ENCODE measurements at regions not wholly inside any gene's neighbourhood (a gene's known extent, or its start where the extent isn't known, plus 50 kb on each side); places are given as distances from the start of the nearest gene placed in this dataset.

- H3K4me3 ChIP-seq (ENCODE audit: low read depth in 1 of 2, low read length in 2 of 2), result no peak overlapping the region
- no peaks in the 10 kb centered on the region for H3K9me3 ChIP-seq (ENCODE audit: insufficient read depth, low read length, severe bottlenecking)
- ATAC-seq (ENCODE audit: insufficient read depth, low read depth) (no peak), DNase-seq (no peak)
- H3K9ac ChIP-seq (ENCODE audit: low read depth, low read length), result no peak overlapping the region
- no peaks in the 10 kb centered on the region for H3K27me3 ChIP-seq (ENCODE audit: insufficient read depth, low read length, poor library complexity)
- no peaks in the 10 kb centered on the region for H3K4me1 ChIP-seq (ENCODE audit: insufficient read depth, low read length)
- no peak overlapping the region for H3K27ac ChIP-seq (ENCODE audit: low read length)
- no peaks in the 10 kb centered on the region for H3K36me3 ChIP-seq (ENCODE audit: insufficient read depth, low read length)
- H4K20me1 ChIP-seq (ENCODE audit: insufficient read depth, low read length), result no peaks in the 10 kb centered on the region
- no peaks in the 10 kb centered on the region for H3K79me2 ChIP-seq (ENCODE audit: insufficient read depth, low read length)
- H3K4me2 ChIP-seq (ENCODE audit: insufficient read depth, low read length), result no peak overlapping the region
- TF ChIP-seq, protein P1, sequence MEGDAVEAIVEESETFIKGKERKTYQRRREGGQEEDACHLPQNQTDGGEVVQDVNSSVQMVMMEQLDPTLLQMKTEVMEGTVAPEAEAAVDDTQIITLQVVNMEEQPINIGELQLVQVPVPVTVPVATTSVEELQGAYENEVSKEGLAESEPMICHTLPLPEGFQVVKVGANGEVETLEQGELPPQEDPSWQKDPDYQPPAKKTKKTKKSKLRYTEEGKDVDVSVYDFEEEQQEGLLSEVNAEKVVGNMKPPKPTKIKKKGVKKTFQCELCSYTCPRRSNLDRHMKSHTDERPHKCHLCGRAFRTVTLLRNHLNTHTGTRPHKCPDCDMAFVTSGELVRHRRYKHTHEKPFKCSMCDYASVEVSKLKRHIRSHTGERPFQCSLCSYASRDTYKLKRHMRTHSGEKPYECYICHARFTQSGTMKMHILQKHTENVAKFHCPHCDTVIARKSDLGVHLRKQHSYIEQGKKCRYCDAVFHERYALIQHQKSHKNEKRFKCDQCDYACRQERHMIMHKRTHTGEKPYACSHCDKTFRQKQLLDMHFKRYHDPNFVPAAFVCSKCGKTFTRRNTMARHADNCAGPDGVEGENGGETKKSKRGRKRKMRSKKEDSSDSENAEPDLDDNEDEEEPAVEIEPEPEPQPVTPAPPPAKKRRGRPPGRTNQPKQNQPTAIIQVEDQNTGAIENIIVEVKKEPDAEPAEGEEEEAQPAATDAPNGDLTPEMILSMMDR (IDR thresholded peaks at IDR 0.05; ENCODE audit: borderline replicate concordance, extremely low read depth, low read length, poor library complexity, severe bottlenecking), result no peak
- no peak overlapping the region for H2AFZ ChIP-seq (ENCODE audit: low read depth, low read length)
Observed at GRCh38 chr5:58149746-58150145, 310.1 kb downstream of the PLK2 start.

DNA sequence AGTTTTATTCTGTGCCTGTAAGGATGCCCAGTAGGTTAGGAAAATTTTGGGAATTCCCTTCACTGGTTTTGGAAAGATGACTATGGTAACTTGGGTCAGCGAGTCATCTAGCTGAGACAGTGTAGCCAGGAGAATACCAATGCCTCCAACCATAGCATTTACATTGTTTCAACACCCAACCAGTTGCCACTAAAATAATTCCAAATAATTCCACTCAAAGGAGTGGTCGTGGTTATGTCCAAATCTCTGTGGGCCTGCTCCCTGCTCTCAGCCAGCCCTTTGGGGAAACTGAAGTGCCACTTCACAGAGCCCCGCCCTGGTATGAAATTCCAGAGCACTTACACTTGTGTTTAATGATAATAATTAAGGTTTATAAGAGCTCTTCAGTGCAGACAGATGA lies 310.5 kb downstream of the PLK2 start:
- H2AFZ ChIP-seq (ENCODE audit: low read depth, low read length), result no peak overlapping the region
- H3K27me3 ChIP-seq (ENCODE audit: insufficient read depth, low read length, poor library complexity), result no peaks in the 10 kb centered on the region
- no peaks in the 10 kb centered on the region for H4K20me1 ChIP-seq (ENCODE audit: insufficient read depth, low read length)
- TF ChIP-seq EZH2 (IDR thresholded peaks at IDR 0.05; ENCODE audit: borderline replicate concordance, low read depth, low read length, severe bottlenecking), result no peak
- TF ChIP-seq, protein P1 (IDR thresholded peaks at IDR 0.05; ENCODE audit: borderline replicate concordance, extremely low read depth, low read length, poor library complexity, severe bottlenecking), result no peak
- H3K9me3 ChIP-seq (ENCODE audit: insufficient read depth, low read length, severe bottlenecking), result no peaks in the 10 kb centered on the region
- H3K4me2 ChIP-seq (ENCODE audit: insufficient read depth, low read length), result no peak overlapping the region
- no peaks in the 10 kb centered on the region for H3K36me3 ChIP-seq (ENCODE audit: insufficient read depth, low read length)
- H3K79me2 ChIP-seq (ENCODE audit: insufficient read depth, low read length), result no peaks in the 10 kb centered on the region
- no peak overlapping the region for H3K27ac ChIP-seq (ENCODE audit: low read length)
- no peak overlapping the region for H3K4me3 ChIP-seq (ENCODE audit: low read depth in 1 of 2, low read length in 2 of 2)
- no peak for DNase-seq
- H3K4me1 ChIP-seq (ENCODE audit: insufficient read depth, low read length), result no peaks in the 10 kb centered on the region
- no peak for ATAC-seq (ENCODE audit: insufficient read depth, low read depth)
- H3K9ac ChIP-seq (ENCODE audit: low read depth, low read length), result no peak overlapping the region

DNA sequence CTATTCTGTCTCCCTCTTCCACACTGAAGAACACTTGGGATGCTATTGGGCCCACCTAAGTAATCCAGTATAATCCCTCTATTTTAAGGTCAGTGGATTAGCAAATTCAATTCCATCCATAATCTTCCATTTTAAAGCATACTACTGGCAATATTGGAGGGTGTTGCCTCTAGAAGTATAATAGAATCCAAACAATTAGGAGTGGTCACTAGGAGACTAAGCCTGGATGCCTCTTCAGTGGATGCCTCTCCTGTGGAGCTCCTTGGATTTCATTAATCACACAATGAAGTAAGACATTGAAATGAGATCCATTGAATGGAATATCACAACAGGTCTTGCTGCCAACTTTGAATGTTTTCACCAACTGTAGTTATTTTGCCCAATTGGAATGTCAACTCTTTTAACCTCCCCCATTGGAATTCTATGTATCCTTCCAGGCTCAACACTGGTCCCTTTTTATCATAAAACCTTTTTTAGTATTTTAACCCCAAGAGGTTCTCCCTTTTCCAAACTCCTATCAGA lies 311.6 kb downstream of the PLK2 start:
- Histone ChIP-seq H3K4me3 (ENCODE audit: low read depth in 1 of 2, low read length in 2 of 2) (no peak overlapping the region), H3K27ac (ENCODE audit: low read length) (no peak overlapping the region), H3K9ac (ENCODE audit: low read depth, low read length) (no peak overlapping the region), H4K20me1 (ENCODE audit: insufficient read depth, low read length) (no peaks in the 10 kb centered on the region), H3K27me3 (ENCODE audit: insufficient read depth, low read length, poor library complexity) (no peaks in the 10 kb centered on the region), H3K36me3 (ENCODE audit: insufficient read depth, low read length) (no peaks in the 10 kb centered on the region), H2AFZ (ENCODE audit: low read depth, low read length) (no peak overlapping the region), H3K9me3 (ENCODE audit: insufficient read depth, low read length, severe bottlenecking) (no peaks in the 10 kb centered on the region), H3K79me2 (ENCODE audit: insufficient read depth, low read length) (no peaks in the 10 kb centered on the region), H3K4me1 (ENCODE audit: insufficient read depth, low read length) (no peaks in the 10 kb centered on the region), H3K4me2 (ENCODE audit: insufficient read depth, low read length) (no peak overlapping the region)
- TF ChIP-seq EZH2 (IDR thresholded peaks at IDR 0.05; ENCODE audit: borderline replicate concordance, low read depth, low read length, severe bottlenecking), result no peak
- TF ChIP-seq, protein P1 (IDR thresholded peaks at IDR 0.05; ENCODE audit: borderline replicate concordance, extremely low read depth, low read length, poor library complexity, severe bottlenecking), result no peak
- DNase-seq (no peak), ATAC-seq (ENCODE audit: insufficient read depth, low read depth) (no peak)

- TF ChIP-seq EZH2 (IDR thresholded peaks at IDR 0.05; ENCODE audit: borderline replicate concordance, low read depth, low read length, severe bottlenecking), result no peak
- TF ChIP-seq, protein P1 (IDR thresholded peaks at IDR 0.05; ENCODE audit: borderline replicate concordance, extremely low read depth, low read length, poor library complexity, severe bottlenecking), result no peak
Observed at GRCh38 chr5:58145397-58145934, 314.4 kb downstream of the PLK2 start.

More at GRCh38 chr5:58145397-58145934, 314.4 kb downstream of the PLK2 start:
- H3K79me2 ChIP-seq (ENCODE audit: insufficient read depth, low read length), result no peaks in the 10 kb centered on the region
- no peak overlapping the region for H3K27ac ChIP-seq (ENCODE audit: low read length)
- H3K9ac ChIP-seq (ENCODE audit: low read depth, low read length), result no peak overlapping the region
- ATAC-seq (ENCODE audit: insufficient read depth, low read depth) (no peak), DNase-seq (no peak)
- H4K20me1 ChIP-seq (ENCODE audit: insufficient read depth, low read length), result no peaks in the 10 kb centered on the region
- peaks cover 5% of the 10 kb centered on the region for H3K27me3 ChIP-seq (ENCODE audit: insufficient read depth, low read length, poor library complexity)
- no peak overlapping the region for H2AFZ ChIP-seq (ENCODE audit: low read depth, low read length)
- no peaks in the 10 kb centered on the region for H3K9me3 ChIP-seq (ENCODE audit: insufficient read depth, low read length, severe bottlenecking)
- no peak overlapping the region for H3K4me3 ChIP-seq (ENCODE audit: low read depth in 1 of 2, low read length in 2 of 2)
- no peak overlapping the region for H3K4me2 ChIP-seq (ENCODE audit: insufficient read depth, low read length)
- H3K36me3 ChIP-seq (ENCODE audit: insufficient read depth, low read length), result no peaks in the 10 kb centered on the region
- no peaks in the 10 kb centered on the region for H3K4me1 ChIP-seq (ENCODE audit: insufficient read depth, low read length)
